ENCODE measurements at regions not wholly inside any gene's neighbourhood (a gene's known extent, or its start where the extent isn't known, plus 50 kb on each side); places are given as distances from the start of the nearest gene placed in this dataset.

- TF ChIP-seq CTCF (IDR thresholded peaks at IDR 0.05): no peak
- TF ChIP-seq POLR2A (IDR thresholded peaks at IDR 0.05): no peak
Measured at GRCh38 chr9:120306088-120306487, 273.9 kb downstream of the CDK5RAP2 start.

All from lower leg skin (tissue), 3 donors.